Mesothelial cell of epicardium (in vitro differentiated cells): ENCODE measurements at regions not wholly inside any gene's neighbourhood (a gene's known extent, or its start where the extent isn't known, plus 50 kb on each side); places are given as distances from the start of the nearest gene placed in this dataset.
"Not testable (repeated sequence)": the region's sequence is repeated elsewhere in the genome, so short reads cannot be mapped to it uniquely, and the experiment has no call there.

Experiments used
- DNase-seq, 2 experiments: peaks; one replicate each; pipeline ENCODE4 v3.0.0; 2021; ENCODE audit warnings: low spot score in 2 of 2; ENCODE audit not compliant: unreplicated experiment in 2 of 2
- H3K27ac Mint-ChIP-seq: 2 replicates; pipeline ENCODE4 v1.8.0; 2021; ENCODE audit warnings: mixed read lengths
- H3K27me3 Mint-ChIP-seq: 2 replicates; pipeline ENCODE4 v1.8.0; 2021; ENCODE audit warnings: low read depth, mixed read lengths
- H3K36me3 Mint-ChIP-seq: 2 replicates; pipeline ENCODE4 v1.8.0; 2021; ENCODE audit warnings: mixed read lengths
- H3K4me1 Mint-ChIP-seq: 2 replicates; pipeline ENCODE4 v1.8.0; 2021; ENCODE audit warnings: mixed read lengths
- H3K4me3 Mint-ChIP-seq: 2 replicates; pipeline ENCODE4 v1.8.0; 2021; ENCODE audit warnings: mild to moderate bottlenecking, moderate library complexity, mixed read lengths
- H3K9me3 Mint-ChIP-seq: 2 replicates; pipeline ENCODE4 v1.8.0; 2021; ENCODE audit warnings: mixed read lengths
- CTCF ChIP-seq: fragments of 200-600 bp; sonication (generic); IDR thresholded peaks from one replicate; pipeline ENCODE4 v1.5.0; 2021; ENCODE audit warnings: antibody characterized with exemption; ENCODE audit not compliant: unreplicated experiment

- DNase-seq: no peak
- H3K36me3 Mint-ChIP-seq: no peaks in the 10 kb centered on the region
- TF ChIP-seq CTCF: no peak
- no peaks in the 10 kb centered on the region for H3K9me3 Mint-ChIP-seq
- H3K4me3 Mint-ChIP-seq: no peak overlapping the region
- peaks cover 6% of the 10 kb centered on the region for H3K27me3 Mint-ChIP-seq
- H3K27ac Mint-ChIP-seq: no peak overlapping the region
- peaks cover 2% of the 10 kb centered on the region for H3K4me1 Mint-ChIP-seq
Observed at GRCh38 chr3:159378396-159379194, 576.7 kb downstream of the MFSD1 start.

- no peak for TF ChIP-seq CTCF
- Mint-ChIP-seq H3K36me3 (no peaks in the 10 kb centered on the region), H3K4me3 (no peak overlapping the region), H3K4me1 (peaks cover 2% of the 10 kb centered on the region), H3K27me3 (peaks cover 1% of the 10 kb centered on the region), H3K27ac (no peak overlapping the region), H3K9me3 (peaks cover 2% of the 10 kb centered on the region)
- no peak for DNase-seq
Observed at GRCh38 chr3:159380891-159381290, 579.0 kb downstream of the MFSD1 start.

- DNase-seq: no peak
- Mint-ChIP-seq H3K4me3 (no peak overlapping the region), H3K4me1 (peaks cover 8% of the 10 kb centered on the region), H3K9me3 (peaks cover 7% of the 10 kb centered on the region), H3K27me3 (no peaks in the 10 kb centered on the region), H3K27ac (no peak overlapping the region), H3K36me3 (no peaks in the 10 kb centered on the region)
- TF ChIP-seq CTCF: no peak
Observed at GRCh38 chr3:159390656-159391212, 588.9 kb downstream of the MFSD1 start.

GRCh38 chr3:159397683-159398082 is 591.0 kb upstream of the IL12A start:
- not testable (repeated sequence) for H3K27me3 Mint-ChIP-seq, H3K9me3 Mint-ChIP-seq, H3K4me1 Mint-ChIP-seq, H3K36me3 Mint-ChIP-seq, H3K4me3 Mint-ChIP-seq, H3K27ac Mint-ChIP-seq, DNase-seq

DNA sequence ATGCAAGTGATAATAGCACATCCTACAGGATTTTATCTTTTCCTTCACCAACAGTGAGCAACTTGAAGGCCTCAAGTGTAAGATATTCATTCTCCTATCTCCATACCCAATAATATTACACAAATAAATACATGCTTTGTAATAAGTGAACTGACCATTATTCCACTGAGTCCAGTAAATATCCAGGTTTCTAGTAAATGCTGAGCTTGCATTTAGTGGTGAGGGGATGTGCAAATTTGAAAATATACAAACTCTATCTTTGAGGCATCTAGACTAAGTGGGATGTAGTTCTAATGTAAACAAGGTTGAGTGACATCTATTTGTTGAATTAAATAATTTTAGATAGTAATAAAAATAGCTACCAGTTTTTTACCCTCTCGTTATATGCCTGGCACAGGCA is 587.6 kb upstream of the IL12A start:
- no peaks in the 10 kb centered on the region for H3K4me1 Mint-ChIP-seq
- no peak for TF ChIP-seq CTCF
- H3K4me3 Mint-ChIP-seq: no peak overlapping the region
- peaks cover 3% of the 10 kb centered on the region for H3K36me3 Mint-ChIP-seq
- H3K27ac Mint-ChIP-seq: no peak overlapping the region
- H3K9me3 Mint-ChIP-seq: peaks cover 8% of the 10 kb centered on the region
- no peaks in the 10 kb centered on the region for H3K27me3 Mint-ChIP-seq
- no peak for DNase-seq

GRCh38 chr3:159409711-159410110 is 578.9 kb upstream of the IL12A start:
- H3K4me3 Mint-ChIP-seq, DNase-seq, H3K4me1 Mint-ChIP-seq, H3K27me3 Mint-ChIP-seq, H3K27ac Mint-ChIP-seq, H3K36me3 Mint-ChIP-seq: not testable (repeated sequence)
- H3K9me3 Mint-ChIP-seq: peaks cover 33% of the 10 kb centered on the region
